PFSK-1 (cell line): ENCODE measurements at regions not wholly inside any gene's neighbourhood (a gene's known extent, or its start where the extent isn't known, plus 50 kb on each side); places are given as distances from the start of the nearest gene placed in this dataset.

Source experiments
- FOXP2 ChIP-seq: optimal IDR thresholded peaks from 2 replicates; pipeline ENCODE3; 2011; ENCODE audit warnings: borderline replicate concordance, control low read depth, inconsistent platforms; ENCODE audit not compliant: insufficient read depth; ENCODE audit errors: extremely low read length, extremely low read depth
- POLR2AphosphoS5 ChIP-seq: IDR thresholded peaks from 2 replicates; pipeline ENCODE4 v1.6.1; 2012; ENCODE audit warnings: low read depth, mild to moderate bottlenecking, control low read depth, low read length, moderate library complexity
- SIN3A ChIP-seq: IDR thresholded peaks from 2 replicates; pipeline ENCODE4 v1.6.1; 2012; ENCODE audit warnings: mild to moderate bottlenecking, low read length, moderate library complexity, borderline replicate concordance; ENCODE audit not compliant: insufficient read depth
- TAF1 ChIP-seq: IDR thresholded peaks from 2 replicates; pipeline ENCODE4 v1.6.1; 2012; ENCODE audit warnings: low read length, control low read depth, borderline replicate concordance; ENCODE audit not compliant: insufficient read depth
- TF ChIP-seq, protein P1 (sequence below), 2 experiments: IDR thresholded peaks; 2 replicates each; pipeline versions ENCODE4 v1.6.1 to v1.8.0; 2011 to 2012; ENCODE audit warnings: low read depth in 2 of 2, low read length in 2 of 2, control low read depth in 1 of 2, inconsistent platforms in 1 of 2, mild to moderate bottlenecking in 1 of 2, moderate library complexity in 1 of 2; ENCODE audit not compliant: insufficient read depth in 1 of 2

DNA sequence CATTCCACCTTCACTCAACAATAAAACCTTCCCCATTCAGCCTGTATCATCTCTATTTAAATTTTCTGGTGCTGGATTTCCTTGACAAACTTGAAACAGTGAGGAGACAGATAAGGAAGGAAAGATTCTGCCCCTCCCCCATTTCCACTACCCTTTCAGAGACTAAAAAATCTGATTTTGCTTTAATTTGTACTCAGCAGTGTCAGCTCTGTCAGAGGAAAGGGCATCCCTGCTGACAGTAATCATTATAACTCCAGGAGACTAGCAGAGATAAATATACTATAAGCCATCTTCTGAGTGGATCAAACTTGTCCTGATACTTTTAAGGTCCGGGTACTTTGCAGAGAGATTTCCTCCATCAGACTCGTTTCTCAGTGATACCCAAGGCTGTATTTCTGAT lies 155.6 kb downstream of the SAMD5 start:
- no peak for TF ChIP-seq POLR2AphosphoS5
- no peak for TF ChIP-seq TAF1
- TF ChIP-seq, protein P1, sequence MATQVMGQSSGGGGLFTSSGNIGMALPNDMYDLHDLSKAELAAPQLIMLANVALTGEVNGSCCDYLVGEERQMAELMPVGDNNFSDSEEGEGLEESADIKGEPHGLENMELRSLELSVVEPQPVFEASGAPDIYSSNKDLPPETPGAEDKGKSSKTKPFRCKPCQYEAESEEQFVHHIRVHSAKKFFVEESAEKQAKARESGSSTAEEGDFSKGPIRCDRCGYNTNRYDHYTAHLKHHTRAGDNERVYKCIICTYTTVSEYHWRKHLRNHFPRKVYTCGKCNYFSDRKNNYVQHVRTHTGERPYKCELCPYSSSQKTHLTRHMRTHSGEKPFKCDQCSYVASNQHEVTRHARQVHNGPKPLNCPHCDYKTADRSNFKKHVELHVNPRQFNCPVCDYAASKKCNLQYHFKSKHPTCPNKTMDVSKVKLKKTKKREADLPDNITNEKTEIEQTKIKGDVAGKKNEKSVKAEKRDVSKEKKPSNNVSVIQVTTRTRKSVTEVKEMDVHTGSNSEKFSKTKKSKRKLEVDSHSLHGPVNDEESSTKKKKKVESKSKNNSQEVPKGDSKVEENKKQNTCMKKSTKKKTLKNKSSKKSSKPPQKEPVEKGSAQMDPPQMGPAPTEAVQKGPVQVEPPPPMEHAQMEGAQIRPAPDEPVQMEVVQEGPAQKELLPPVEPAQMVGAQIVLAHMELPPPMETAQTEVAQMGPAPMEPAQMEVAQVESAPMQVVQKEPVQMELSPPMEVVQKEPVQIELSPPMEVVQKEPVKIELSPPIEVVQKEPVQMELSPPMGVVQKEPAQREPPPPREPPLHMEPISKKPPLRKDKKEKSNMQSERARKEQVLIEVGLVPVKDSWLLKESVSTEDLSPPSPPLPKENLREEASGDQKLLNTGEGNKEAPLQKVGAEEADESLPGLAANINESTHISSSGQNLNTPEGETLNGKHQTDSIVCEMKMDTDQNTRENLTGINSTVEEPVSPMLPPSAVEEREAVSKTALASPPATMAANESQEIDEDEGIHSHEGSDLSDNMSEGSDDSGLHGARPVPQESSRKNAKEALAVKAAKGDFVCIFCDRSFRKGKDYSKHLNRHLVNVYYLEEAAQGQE (IDR thresholded peaks at IDR 0.05; ENCODE audit: insufficient read depth in 1 of 2, low read depth in 2 of 2, low read length in 2 of 2), result no peak
- no peak for TF ChIP-seq FOXP2
- no peak for TF ChIP-seq SIN3A

DNA sequence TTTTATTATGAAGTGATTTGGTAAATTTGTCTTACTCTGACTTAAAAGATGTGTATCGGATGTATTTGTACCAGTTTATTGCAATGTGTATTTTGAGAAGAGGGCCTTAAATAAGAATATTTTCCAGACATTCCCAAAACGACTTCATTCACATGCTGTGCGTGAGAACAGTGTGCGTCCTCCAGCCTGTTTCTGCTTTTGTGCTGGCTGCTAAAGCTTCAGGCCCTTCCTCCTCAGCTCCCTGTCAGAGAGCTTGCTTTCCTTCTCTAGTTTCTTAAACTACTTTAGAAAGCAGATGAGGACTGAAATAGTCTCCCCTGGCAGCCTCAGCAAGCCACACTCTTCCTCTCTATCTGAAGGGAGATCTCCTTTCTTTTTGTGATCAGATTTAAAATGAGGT lies 157.8 kb downstream of the SAMD5 start:
- TF ChIP-seq TAF1 (no peak), POLR2AphosphoS5 (no peak), SIN3A (no peak), FOXP2 (no peak)
- TF ChIP-seq, protein P1 (IDR thresholded peaks at IDR 0.05; ENCODE audit: insufficient read depth in 1 of 2, low read depth in 2 of 2, low read length in 2 of 2), result no peak

DNA sequence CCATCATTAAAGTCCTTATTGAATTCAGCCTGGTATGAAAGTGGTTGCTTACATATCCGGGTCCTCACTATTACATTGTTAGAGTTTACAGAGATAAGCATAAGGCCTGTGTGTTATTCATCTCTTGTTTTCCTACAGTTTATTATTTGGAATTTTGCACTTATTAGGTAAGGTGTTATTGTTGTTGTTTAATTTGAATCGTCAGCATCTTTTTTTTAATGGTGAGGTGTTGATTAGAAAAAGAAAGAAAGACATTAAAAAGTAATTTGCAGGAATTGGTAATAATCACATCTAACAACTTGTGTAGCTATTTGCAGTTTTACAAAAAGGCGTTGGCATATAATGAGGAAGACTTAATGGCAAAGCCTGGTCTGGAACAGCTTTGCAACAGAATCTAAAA lies 158.6 kb downstream of the SAMD5 start:
- TF ChIP-seq POLR2AphosphoS5 (no peak), SIN3A (no peak), TAF1 (no peak), FOXP2 (no peak)
- TF ChIP-seq, protein P1 (IDR thresholded peaks at IDR 0.05; ENCODE audit: insufficient read depth in 1 of 2, low read depth in 2 of 2, low read length in 2 of 2), result no peak

DNA sequence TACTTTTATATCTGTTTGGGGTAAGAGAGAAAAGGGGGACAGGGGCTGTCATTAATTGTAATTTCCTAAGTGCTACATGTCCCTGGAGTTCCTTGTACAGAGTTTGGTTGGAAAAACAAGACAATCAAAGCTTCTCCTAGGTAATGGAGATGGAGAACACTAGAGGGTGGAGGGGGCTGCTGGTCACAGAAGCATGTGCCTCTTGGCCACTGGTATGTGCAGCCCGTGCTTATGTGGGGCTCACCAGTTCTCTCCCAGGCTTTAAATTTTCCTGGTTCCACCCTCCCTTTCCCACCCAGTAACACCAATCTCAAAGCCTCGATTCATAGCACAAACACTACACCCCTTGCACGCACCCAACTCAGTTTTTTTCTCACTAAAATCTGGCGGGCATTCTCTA lies 165.6 kb downstream of the SAMD5 start:
- TF ChIP-seq TAF1 (no peak), SIN3A (no peak), POLR2AphosphoS5 (no peak), FOXP2 (no peak)
- TF ChIP-seq, protein P1 (IDR thresholded peaks at IDR 0.05; ENCODE audit: insufficient read depth in 1 of 2, low read depth in 2 of 2, low read length in 2 of 2), result no peak

DNA sequence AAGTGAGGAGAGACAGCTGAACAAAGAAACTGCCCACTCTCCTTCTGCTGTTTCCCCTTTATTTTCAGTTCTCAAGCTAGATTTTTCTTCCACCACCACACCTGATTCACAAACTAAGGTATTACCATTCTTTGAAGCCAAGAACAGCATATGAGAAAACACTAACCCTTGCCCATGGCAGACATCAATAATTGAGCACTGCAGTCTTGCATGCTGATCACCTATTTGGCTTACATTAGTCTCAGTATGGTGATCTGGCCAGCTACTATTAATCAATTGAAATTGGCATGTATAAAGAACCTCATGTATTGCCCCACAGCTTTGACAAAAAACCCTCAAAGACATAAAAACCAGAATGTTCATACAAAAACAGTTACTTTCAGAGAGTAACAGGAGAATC lies 166.3 kb downstream of the SAMD5 start:
- TF ChIP-seq TAF1 (no peak), POLR2AphosphoS5 (no peak), FOXP2 (no peak), SIN3A (no peak)
- TF ChIP-seq, protein P1 (IDR thresholded peaks at IDR 0.05; ENCODE audit: insufficient read depth in 1 of 2, low read depth in 2 of 2, low read length in 2 of 2), result no peak
